IMR-90 (cell line): ENCODE measurements at regions not wholly inside any gene's neighbourhood (a gene's known extent, or its start where the extent isn't known, plus 50 kb on each side); places are given as distances from the start of the nearest gene placed in this dataset.

Experiments used
- ATAC-seq: fragments of 200-7000 bp; cut with Tn5 transposase; 2 replicates; pipeline ENCODE4 v1.9.1; 2020; ENCODE audit warnings: low read depth, mild to moderate bottlenecking, moderate library complexity
- BruUV-seq: library from RNA; stranded (reverse); fragments of 400-500 nt; replicated peaks from 2 replicates; lab custom pipeline; 2021; lab: Mats Ljungman, UMichigan
- CTCF ChIA-PET: fragments of 300-600 bp; formaldehyde crosslinking; extraction: SDS; loops from one replicate; lab custom pipeline; 2021; ENCODE audit warnings: antibody characterized with exemption; lab: Yijun Ruan, JAX
- POLR2A ChIA-PET: fragments of 300-600 bp; sonication (Branson Sonifier 250); formaldehyde crosslinking; loops from one replicate; lab custom pipeline; 2022; ENCODE audit warnings: antibody characterized with exemption; ENCODE audit not compliant: unreplicated experiment; lab: Charles Lee
- DNase-seq: peaks from one replicate; pipeline ENCODE4 v3.0.0; 2013
- H2AFZ ChIP-seq: replicated peaks from 2 replicates; pipeline ENCODE3; 2013; ENCODE audit warnings: low read length, mild to moderate bottlenecking; ENCODE audit not compliant: poor library complexity
- H2AK5ac ChIP-seq: 2 replicates; pipeline ENCODE4 v1.6.1; 2013; ENCODE audit warnings: low read depth, low read length, inconsistent platforms
- H2AK9ac ChIP-seq: replicated peaks from 2 replicates; pipeline ENCODE3; 2013; ENCODE audit warnings: mild to moderate bottlenecking, low read depth, low read length, moderate library complexity; ENCODE audit not compliant: poor library complexity
- H2BK120ac ChIP-seq: 2 replicates; pipeline ENCODE4 v1.6.1; 2013; ENCODE audit warnings: low read depth, low read length, inconsistent platforms
- H2BK15ac ChIP-seq: 3 replicates; pipeline ENCODE4 v1.6.1; 2013; ENCODE audit warnings: low read depth, low read length, inconsistent platforms
- H2BK20ac ChIP-seq: 2 replicates; pipeline ENCODE4 v1.6.1; 2013; ENCODE audit warnings: low read depth, mild to moderate bottlenecking, inconsistent platforms, low read length, moderate library complexity
- H2BK5ac ChIP-seq: 2 replicates; pipeline ENCODE4 v1.6.1; 2013; ENCODE audit warnings: mild to moderate bottlenecking, low read depth, low read length, inconsistent platforms; ENCODE audit not compliant: poor library complexity, severe bottlenecking
- H3K14ac ChIP-seq: replicated peaks from 2 replicates; pipeline ENCODE4 v1.6.1; 2013; ENCODE audit warnings: low read depth, low read length, inconsistent platforms
- H3K18ac ChIP-seq: 2 replicates; pipeline ENCODE4 v1.6.1; 2013; ENCODE audit warnings: low read depth, low read length, control low read depth
- H3K23ac ChIP-seq: 2 replicates; pipeline ENCODE4 v1.6.1; 2013; ENCODE audit warnings: low read depth, low read length, inconsistent platforms
- H3K27ac ChIP-seq: 2 replicates; pipeline ENCODE4 v1.5.1; 2013; ENCODE audit warnings: mild to moderate bottlenecking, control low read depth, low read length; ENCODE audit not compliant: insufficient read depth
- H3K27me3 ChIP-seq: 2 replicates; pipeline ENCODE4 v1.6.1; 2013; ENCODE audit warnings: low read length; ENCODE audit not compliant: control insufficient read depth, insufficient read depth
- H3K36me3 ChIP-seq: 2 replicates; pipeline ENCODE4 v1.6.1; 2013; ENCODE audit warnings: low read length, mixed read lengths; ENCODE audit not compliant: control insufficient read depth, insufficient read depth
- H3K4ac ChIP-seq: 2 replicates; pipeline ENCODE4 v1.6.1; 2013; ENCODE audit warnings: low read depth, low read length, inconsistent platforms
- H3K4me1 ChIP-seq: 2 replicates; pipeline ENCODE4 v1.6.1; 2013; ENCODE audit warnings: low read length, mixed read lengths; ENCODE audit not compliant: control insufficient read depth, insufficient read depth
- H3K4me2 ChIP-seq: 2 replicates; pipeline ENCODE4 v1.6.1; 2013; ENCODE audit warnings: low read depth, mild to moderate bottlenecking, control low read depth, low read length, moderate library complexity
- H3K4me3 ChIP-seq: 2 replicates; pipeline ENCODE4 v1.5.1; 2013; ENCODE audit warnings: low read depth, mild to moderate bottlenecking, control low read depth, low read length, moderate library complexity; ENCODE audit not compliant: insufficient read depth
- H3K56ac ChIP-seq: 2 replicates; pipeline ENCODE4 v1.6.1; 2013; ENCODE audit warnings: low read length, inconsistent platforms; ENCODE audit not compliant: insufficient read depth; ENCODE audit errors: extremely low read depth
- H3K79me1 ChIP-seq, 2 experiments: 2 replicates each; pipeline ENCODE4 v1.6.1; 2013; ENCODE audit warnings: low read length in 2 of 2, inconsistent platforms in 1 of 2, low read depth in 1 of 2
- H3K9ac ChIP-seq: 2 replicates; pipeline ENCODE4 v1.6.1; 2013; ENCODE audit warnings: low read depth, low read length, control low read depth
- H3K9me1 ChIP-seq: 2 replicates; pipeline ENCODE4 v1.6.1; 2013; ENCODE audit warnings: low read length, inconsistent platforms; ENCODE audit not compliant: insufficient read depth
- H3K9me3 ChIP-seq: 2 replicates; pipeline ENCODE4 v1.6.1; 2013; ENCODE audit warnings: low read length; ENCODE audit not compliant: control insufficient read depth, insufficient read depth
- H4K20me1 ChIP-seq: 2 replicates; pipeline ENCODE4 v1.6.1; 2013; ENCODE audit warnings: low read length, inconsistent platforms; ENCODE audit not compliant: insufficient read depth
- H4K5ac ChIP-seq: 2 replicates; pipeline ENCODE4 v1.6.1; 2013; ENCODE audit warnings: mild to moderate bottlenecking, low read depth, low read length, control low read depth
- H4K8ac ChIP-seq, 2 experiments: 2 replicates each; pipeline ENCODE4 v1.6.1; 2013; ENCODE audit warnings: low read depth in 2 of 2, low read length in 2 of 2, control low read depth in 1 of 2, inconsistent platforms in 1 of 2
- H4K91ac ChIP-seq: 2 replicates; pipeline ENCODE4 v1.6.1; 2013; ENCODE audit warnings: low read depth, low read length, inconsistent platforms; ENCODE audit not compliant: insufficient read depth
- MXI1 ChIP-seq: IDR thresholded peaks from 2 replicates; pipeline ENCODE4 v1.6.1; 2012; ENCODE audit warnings: low read depth, mild to moderate bottlenecking, low read length, moderate library complexity, borderline replicate concordance
- NFE2L2 ChIP-seq: fragments of 150-350 bp; IDR thresholded peaks from 2 replicates; pipeline ENCODE4 v1.6.1; 2016; ENCODE audit warnings: low read depth, mild to moderate bottlenecking, low read length
- RAD21 ChIP-seq: IDR thresholded peaks from 2 replicates; pipeline ENCODE4 v1.6.1; 2012; ENCODE audit warnings: low read length, improper control_type of control experiment
- RFX5 ChIP-seq: IDR thresholded peaks from 2 replicates; pipeline ENCODE4 v1.8.0; 2012; ENCODE audit warnings: low read depth, mild to moderate bottlenecking, low read length, moderate library complexity
- WGBS, 2 experiments: methylation state at CpG; one replicate each; pipeline versions ENCODE4 v1.1.5 to v1.1.7; 2013; ENCODE audit warnings: missing lambda C conversion rate in 2 of 2; ENCODE audit not compliant: insufficient read length in 1 of 2; ENCODE audit errors: extremely low coverage in 2 of 2; 5-methylcytosine and 5-hydroxymethylcytosine counted together
- dilution Hi-C: fragments of 300-500 bp; cut with HindIII; formaldehyde crosslinking; loops from one replicate; pipeline ENCODE4 v1.14.3; 2018; ENCODE audit warnings: low sequenced_read_pairs; ENCODE audit not compliant: unreplicated experiment
- in situ Hi-C: fragments of 300-500 bp; cut with MboI; formaldehyde crosslinking; loops from 3 replicates; pipeline ENCODE4 v1.14.3; 2019; ENCODE audit warnings: low sequenced_read_pairs, inconsistent platforms, mixed read lengths
- intact Hi-C: fragments of 100-400 bp; cut with micrococcal nuclease; formaldehyde crosslinking; loops from 2 replicates; pipeline ENCODE4 v1.10.0; 2022
- TF ChIP-seq, protein P1 (sequence below): fragments of 150-350 bp; IDR thresholded peaks from 2 replicates; pipeline ENCODE4 v1.6.1; 2016; ENCODE audit warnings: low read depth, mild to moderate bottlenecking, low read length, moderate library complexity, borderline replicate concordance
- TF ChIP-seq, protein P2 (sequence below): fragments of 150-350 bp; IDR thresholded peaks from 2 replicates; pipeline ENCODE4 v1.6.1; 2017; ENCODE audit warnings: mild to moderate bottlenecking, antibody characterized with exemption, low read length, low read depth

DNA sequence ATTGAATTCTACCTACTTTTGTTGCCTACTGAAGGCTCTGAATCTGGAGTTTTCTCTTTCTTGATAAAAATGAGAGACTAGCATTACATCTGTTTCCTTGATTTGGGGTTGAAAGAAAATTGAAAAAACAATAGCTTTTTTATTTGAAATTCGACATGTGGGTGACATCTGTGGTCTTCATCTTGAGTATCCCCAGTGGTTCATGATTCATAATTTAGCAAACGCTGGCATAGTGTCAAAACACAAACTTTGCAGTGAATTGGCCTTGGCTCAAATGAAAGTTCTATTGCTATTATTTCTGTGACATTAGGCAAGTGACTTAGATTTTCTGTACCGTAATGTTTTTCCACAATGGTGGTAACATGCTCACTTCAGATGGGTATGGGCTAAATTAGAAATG lies 747.6 kb downstream of the PCDH7 start:
- Histone ChIP-seq H3K56ac (no peak overlapping the region), H3K9me3 (peaks cover 4% of the 10 kb centered on the region; the same call in 1 of the 2 replicates), H3K4me2 (no peak overlapping the region), H3K4ac (no peak overlapping the region), H3K9ac (no peak overlapping the region), H3K4me3 (no peak overlapping the region), H2BK20ac (no peak overlapping the region), H3K14ac (no peak overlapping the region), H2AFZ (no peak overlapping the region), H2AK5ac (no peak overlapping the region), H4K5ac (no peak overlapping the region), H4K91ac (no peak overlapping the region), H4K8ac (no peak overlapping the region), H3K23ac (no peak overlapping the region), H3K18ac (no peak overlapping the region), H2BK5ac (no peak overlapping the region), H3K4me1 (no peaks in the 10 kb centered on the region), H3K9me1 (no peaks in the 10 kb centered on the region), H3K36me3 (no peaks in the 10 kb centered on the region), H3K79me1 (no peaks in the 10 kb centered on the region), H3K27me3 (no peaks in the 10 kb centered on the region), H2BK120ac (no peak overlapping the region), H2BK15ac (no peak overlapping the region), H2AK9ac (no peak overlapping the region), H4K20me1 (no peaks in the 10 kb centered on the region), H3K27ac (no peak overlapping the region)
- DNase-seq: no peak
- POLR2A ChIA-PET: no interaction called here
- 36% methylated on average over 2 of the region's 3 CpGs; no CpG with 5 or more reads in 1 of the 2 experiments for WGBS, 2 experiments
- TF ChIP-seq, protein P1, sequence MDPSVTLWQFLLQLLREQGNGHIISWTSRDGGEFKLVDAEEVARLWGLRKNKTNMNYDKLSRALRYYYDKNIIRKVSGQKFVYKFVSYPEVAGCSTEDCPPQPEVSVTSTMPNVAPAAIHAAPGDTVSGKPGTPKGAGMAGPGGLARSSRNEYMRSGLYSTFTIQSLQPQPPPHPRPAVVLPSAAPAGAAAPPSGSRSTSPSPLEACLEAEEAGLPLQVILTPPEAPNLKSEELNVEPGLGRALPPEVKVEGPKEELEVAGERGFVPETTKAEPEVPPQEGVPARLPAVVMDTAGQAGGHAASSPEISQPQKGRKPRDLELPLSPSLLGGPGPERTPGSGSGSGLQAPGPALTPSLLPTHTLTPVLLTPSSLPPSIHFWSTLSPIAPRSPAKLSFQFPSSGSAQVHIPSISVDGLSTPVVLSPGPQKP: no peak
- TF ChIP-seq RFX5 (no peak), NFE2L2 (no peak), RAD21 (no peak), MXI1 (no peak)
- TF ChIP-seq, protein P2, sequence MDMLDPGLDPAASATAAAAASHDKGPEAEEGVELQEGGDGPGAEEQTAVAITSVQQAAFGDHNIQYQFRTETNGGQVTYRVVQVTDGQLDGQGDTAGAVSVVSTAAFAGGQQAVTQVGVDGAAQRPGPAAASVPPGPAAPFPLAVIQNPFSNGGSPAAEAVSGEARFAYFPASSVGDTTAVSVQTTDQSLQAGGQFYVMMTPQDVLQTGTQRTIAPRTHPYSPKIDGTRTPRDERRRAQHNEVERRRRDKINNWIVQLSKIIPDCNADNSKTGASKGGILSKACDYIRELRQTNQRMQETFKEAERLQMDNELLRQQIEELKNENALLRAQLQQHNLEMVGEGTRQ: no peak
- intact Hi-C loops: no loop called here
- dilution Hi-C loops: no loop called here
- in situ Hi-C loops: no loop called here
- no TSS peak for BruUV-seq
- no peak for ATAC-seq
- CTCF ChIA-PET: no interaction called here
